Endothelial cell of umbilical vein (primary cell): ENCODE measurements at regions not wholly inside any gene's neighbourhood (a gene's known extent, or its start where the extent isn't known, plus 50 kb on each side); places are given as distances from the start of the nearest gene placed in this dataset.

Experiments used
- BruUV-seq: library from RNA; stranded (reverse); fragments of 400-500 nt; replicated peaks from 2 replicates; lab custom pipeline; 2021; lab: Mats Ljungman, UMichigan
- CTCF ChIA-PET: fragments of 300-600, 350-600 bp; sonication (Branson Sonifier 250); formaldehyde crosslinking; loops from one replicate; lab custom pipeline; 2021; ENCODE audit warnings: antibody characterized with exemption, inconsistent platforms; lab: Charles Lee
- POLR2A ChIA-PET: fragments of 300-600, 350-600 bp; sonication (Branson Sonifier 250); formaldehyde crosslinking; loops from one replicate; lab custom pipeline; 2021; ENCODE audit warnings: antibody characterized with exemption, inconsistent platforms; lab: Charles Lee
- DNase-seq: peaks from one replicate; pipeline ENCODE4 v3.0.0-alpha.2; 2011; ENCODE audit warnings: low read depth, low spot score
- FAIRE-seq: peaks from 2 replicates; lab custom pipeline; 2011; peaks lifted over from hg19 to GRCh38; lab: Jason Lieb, UNC
- H2AFZ ChIP-seq: 2 replicates; pipeline ENCODE4 v1.6.0; 2012; ENCODE audit warnings: low read depth, low read length, control low read depth, inconsistent platforms
- H3K27ac ChIP-seq: 2 replicates; pipeline ENCODE4 v1.5.1; 2011; ENCODE audit warnings: low read depth, mild to moderate bottlenecking, control low read depth, low read length, moderate library complexity; ENCODE audit not compliant: insufficient read depth
- H3K27me3 ChIP-seq, 2 experiments: 2 replicates each; pipeline versions ENCODE4 v1.6.0 to v1.6.1; 2011; ENCODE audit warnings: low read length in 2 of 2, mixed read lengths in 1 of 2; ENCODE audit not compliant: control insufficient read depth in 2 of 2, insufficient read depth in 2 of 2
- H3K36me3 ChIP-seq, 2 experiments: 2 replicates in 1 of 2; 3 replicates in 1 of 2; pipeline ENCODE4 v1.5.1; 2011; ENCODE audit warnings: low read length in 2 of 2, mild to moderate bottlenecking in 1 of 2, moderate library complexity in 1 of 2; ENCODE audit not compliant: control insufficient read depth in 2 of 2, insufficient read depth in 2 of 2; ENCODE audit errors: extremely low read depth in 1 of 2
- H3K4me1 ChIP-seq: 3 replicates; pipeline ENCODE4 v1.5.1; 2011; ENCODE audit warnings: mild to moderate bottlenecking, low read length; ENCODE audit not compliant: control insufficient read depth, insufficient read depth; ENCODE audit errors: extremely low read depth
- H3K4me2 ChIP-seq: 2 replicates; pipeline ENCODE4 v1.6.1; 2011; ENCODE audit warnings: low read length, control low read depth, mixed read lengths; ENCODE audit not compliant: insufficient read depth
- H3K4me3 ChIP-seq, 3 experiments: fragments of 200-600 bp in 1 of 3; sonication (generic), shearing (Covaris generic) in 1 of 3; replicated peaks in 1 of 3; 2 replicates each; pipeline ENCODE4 v1.5.1; 2011 to 2016; ENCODE audit warnings: control low read depth in 3 of 3, low read length in 3 of 3, mild to moderate bottlenecking in 2 of 3, inconsistent platforms in 1 of 3, low read depth in 1 of 3, moderate library complexity in 1 of 3; ENCODE audit not compliant: insufficient read depth in 1 of 3
- H3K79me2 ChIP-seq: 2 replicates; pipeline ENCODE4 v1.6.0; 2012; ENCODE audit warnings: low read length, inconsistent platforms; ENCODE audit not compliant: control insufficient read depth, insufficient read depth
- H3K9ac ChIP-seq: replicated peaks from 2 replicates; pipeline ENCODE3; 2011; ENCODE audit warnings: low read length, control low read depth; ENCODE audit not compliant: insufficient read depth; ENCODE audit errors: extremely low read depth
- H3K9me1 ChIP-seq: replicated peaks from 3 replicates; pipeline ENCODE4 v1.6.0; 2011; ENCODE audit warnings: mild to moderate bottlenecking, low read length; ENCODE audit not compliant: control insufficient read depth, insufficient read depth; ENCODE audit errors: extremely low read depth
- H3K9me3 ChIP-seq: replicated peaks from 2 replicates; pipeline ENCODE4 v1.5.1; 2012; ENCODE audit warnings: low read length, inconsistent platforms; ENCODE audit not compliant: control insufficient read depth, insufficient read depth
- H4K20me1 ChIP-seq: replicated peaks from 2 replicates; pipeline ENCODE3; 2011; ENCODE audit warnings: mild to moderate bottlenecking, low read length; ENCODE audit not compliant: control insufficient read depth, insufficient read depth; ENCODE audit errors: extremely low read depth
- CTCF ChIP-seq, 2 donors: IDR thresholded peaks; 1 replicate in 1 of 2; 2 replicates in 1 of 2; pipeline ENCODE4 v1.5.1; 2011; ENCODE audit warnings: low read length in 2 of 2, mild to moderate bottlenecking in 2 of 2, moderate library complexity in 2 of 2, control low read depth in 1 of 2, inconsistent platforms in 1 of 2, low read depth in 1 of 2; ENCODE audit not compliant: insufficient read depth in 1 of 2; ENCODE audit errors: extremely low read depth in 1 of 2
- EZH2 ChIP-seq: IDR thresholded peaks from 2 replicates; pipeline ENCODE4 v1.6.1; 2012; ENCODE audit warnings: borderline replicate concordance, low read depth, mild to moderate bottlenecking, moderate library complexity, low read length, inconsistent platforms; ENCODE audit not compliant: severe bottlenecking
- FOS ChIP-seq: IDR thresholded peaks from 2 replicates; pipeline ENCODE4 v1.6.1; 2011; ENCODE audit warnings: mild to moderate bottlenecking, low read length, moderate library complexity, borderline replicate concordance; ENCODE audit not compliant: insufficient read depth
- GATA2 ChIP-seq: IDR thresholded peaks from 2 replicates; pipeline ENCODE4 v1.7.0; 2011; ENCODE audit warnings: low read depth, mild to moderate bottlenecking, moderate library complexity, mixed read lengths, low read length; ENCODE audit not compliant: insufficient read length, insufficient read depth
- JUN ChIP-seq: IDR thresholded peaks from 2 replicates; pipeline ENCODE4 v1.6.1; 2011; ENCODE audit warnings: borderline replicate concordance, low read depth; ENCODE audit not compliant: insufficient read length, insufficient read depth
- MAX ChIP-seq: IDR thresholded peaks from 2 replicates; pipeline ENCODE4 v1.6.1; 2011; ENCODE audit not compliant: insufficient read depth, insufficient read length
- MYC ChIP-seq: IDR thresholded peaks from one replicate; pipeline ENCODE4 v1.6.1; 2011; ENCODE audit warnings: mild to moderate bottlenecking, low read depth, low read length
- POLR2A ChIP-seq: IDR thresholded peaks from 2 replicates; pipeline ENCODE4 v1.6.1; 2012; ENCODE audit warnings: low read depth, mild to moderate bottlenecking, control low read depth, low read length
- POLR2AphosphoS5 ChIP-seq: IDR thresholded peaks from 2 replicates; pipeline ENCODE4 v1.6.1; 2012; ENCODE audit warnings: low read depth, mild to moderate bottlenecking, control low read depth, low read length, moderate library complexity; ENCODE audit not compliant: insufficient read depth
- dilution Hi-C: fragments of 300-500 bp; cut with MboI; formaldehyde crosslinking; loops from one replicate; pipeline ENCODE4 v1.15.0; 2019; ENCODE audit warnings: low sequenced_read_pairs; ENCODE audit not compliant: extremely low pct_ligation_motif_present
- intact Hi-C: fragments of 100-400 bp; cut with micrococcal nuclease; formaldehyde crosslinking; loops from one replicate; pipeline ENCODE4 v1.10.0; 2022

- no peaks in the 10 kb centered on the region for H3K4me1 ChIP-seq
- no peaks in the 10 kb centered on the region for H3K79me2 ChIP-seq
- no peak overlapping the region for H3K4me3 ChIP-seq
- ChIA-PET CTCF (no interaction called here), POLR2A (no interaction called here)
- no peak overlapping the region for H3K4me2 ChIP-seq
- H3K9me3 ChIP-seq, result peaks cover 2% of the 10 kb centered on the region
- no peak overlapping the region for H3K27ac ChIP-seq
- H2AFZ ChIP-seq, result no peak overlapping the region
- H4K20me1 ChIP-seq, result no peaks in the 10 kb centered on the region
- BruUV-seq, result no TSS peak
- dilution Hi-C loops (no loop called here), intact Hi-C loops (no loop called here)
- no peaks in the 10 kb centered on the region for H3K36me3 ChIP-seq
- no peak for FAIRE-seq
- H3K27me3 ChIP-seq, result no peaks in the 10 kb centered on the region
- H3K9ac ChIP-seq, result no peak overlapping the region
- DNase-seq, result no peak
- no peaks in the 10 kb centered on the region for H3K9me1 ChIP-seq
- TF ChIP-seq GATA2 (no peak), FOS (no peak), MYC (no peak), CTCF (IDR thresholded peaks at IDR 0.05; ENCODE audit: extremely low read depth in 1 of 2, insufficient read depth in 1 of 2, low read depth in 1 of 2, low read length in 2 of 2) (no peak), MAX (no peak), EZH2 (no peak), POLR2AphosphoS5 (no peak), JUN (no peak), POLR2A (no peak)
Observed at GRCh38 chr2:102892698-102893310, 131.0 kb downstream of the TMEM182 start.
